ENCODE measurements at regions not wholly inside any gene's neighbourhood (a gene's known extent, or its start where the extent isn't known, plus 50 kb on each side); places are given as distances from the start of the nearest gene placed in this dataset.

- TF ChIP-seq ZNF532 (CRISPR knock-in tag; IDR thresholded peaks at IDR 0.05; ENCODE audit: borderline replicate concordance), result no peak
These were observed 98.2 kb upstream of the GSC start (continued) for GRCh38 chr14:94867946-94868771.

- no peak overlapping the region for H3K4me3 Mint-ChIP-seq
- H3K27me3 Mint-ChIP-seq (ENCODE audit: low read depth), result no peaks in the 10 kb centered on the region
- POLR2A ChIA-PET, result no interaction called here
These were observed 97.3 kb upstream of the GSC start for GRCh38 chr14:94867209-94867608.

More at GRCh38 chr14:94867209-94867608, 97.3 kb upstream of the GSC start:
- no peak for ATAC-seq
- CTCF ChIA-PET, result no interaction called here
- no peaks in the 10 kb centered on the region for H3K9me3 Mint-ChIP-seq
- H3K27ac Mint-ChIP-seq, result no peak overlapping the region; the same call in 1 of the 2 replicates
- TF ChIP-seq MYBL2 (CRISPR knock-in tag; IDR thresholded peaks at IDR 0.05), result no peak
- TF ChIP-seq, protein P1, sequence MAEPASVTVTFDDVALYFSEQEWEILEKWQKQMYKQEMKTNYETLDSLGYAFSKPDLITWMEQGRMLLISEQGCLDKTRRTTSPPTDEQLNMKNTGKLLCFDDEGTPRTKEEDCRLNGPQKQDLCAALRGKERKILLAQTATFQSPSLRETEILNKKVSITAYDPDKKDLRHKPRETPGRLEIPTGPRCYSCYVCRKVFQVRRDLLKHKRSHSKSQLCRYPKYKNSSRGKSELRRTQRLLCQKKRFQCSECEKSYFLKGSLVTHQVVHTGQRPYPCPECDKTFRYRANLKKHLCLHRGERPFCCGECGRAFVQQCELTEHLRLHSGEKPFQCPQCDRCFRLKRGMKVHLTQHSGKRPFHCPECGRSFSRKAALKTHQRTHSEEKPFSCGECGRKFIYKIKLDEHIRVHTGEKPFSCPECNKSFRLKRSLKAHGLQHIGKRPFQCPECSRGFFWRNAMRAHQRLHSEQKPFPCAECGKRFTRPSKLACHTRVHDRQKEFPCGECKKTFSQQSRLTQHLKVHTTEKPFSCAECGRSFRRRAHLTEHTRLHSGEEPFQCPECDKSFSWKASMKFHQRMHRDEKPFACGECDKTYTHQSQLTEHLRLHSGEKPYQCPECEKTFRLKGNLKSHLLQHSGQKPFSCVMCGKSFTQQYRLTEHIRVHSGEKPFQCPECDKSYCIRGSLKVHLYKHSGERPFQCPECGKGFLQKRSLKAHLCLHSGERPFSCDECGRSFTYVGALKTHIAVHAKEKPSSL (CRISPR knock-in tag; conservative IDR thresholded peaks at IDR 0.05), result no peak
- TF ChIP-seq, protein P2, sequence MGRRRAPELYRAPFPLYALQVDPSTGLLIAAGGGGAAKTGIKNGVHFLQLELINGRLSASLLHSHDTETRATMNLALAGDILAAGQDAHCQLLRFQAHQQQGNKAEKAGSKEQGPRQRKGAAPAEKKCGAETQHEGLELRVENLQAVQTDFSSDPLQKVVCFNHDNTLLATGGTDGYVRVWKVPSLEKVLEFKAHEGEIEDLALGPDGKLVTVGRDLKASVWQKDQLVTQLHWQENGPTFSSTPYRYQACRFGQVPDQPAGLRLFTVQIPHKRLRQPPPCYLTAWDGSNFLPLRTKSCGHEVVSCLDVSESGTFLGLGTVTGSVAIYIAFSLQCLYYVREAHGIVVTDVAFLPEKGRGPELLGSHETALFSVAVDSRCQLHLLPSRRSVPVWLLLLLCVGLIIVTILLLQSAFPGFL (CRISPR knock-in tag; IDR thresholded peaks at IDR 0.05; ENCODE audit: borderline replicate concordance), result no peak
- TF ChIP-seq, protein P3, sequence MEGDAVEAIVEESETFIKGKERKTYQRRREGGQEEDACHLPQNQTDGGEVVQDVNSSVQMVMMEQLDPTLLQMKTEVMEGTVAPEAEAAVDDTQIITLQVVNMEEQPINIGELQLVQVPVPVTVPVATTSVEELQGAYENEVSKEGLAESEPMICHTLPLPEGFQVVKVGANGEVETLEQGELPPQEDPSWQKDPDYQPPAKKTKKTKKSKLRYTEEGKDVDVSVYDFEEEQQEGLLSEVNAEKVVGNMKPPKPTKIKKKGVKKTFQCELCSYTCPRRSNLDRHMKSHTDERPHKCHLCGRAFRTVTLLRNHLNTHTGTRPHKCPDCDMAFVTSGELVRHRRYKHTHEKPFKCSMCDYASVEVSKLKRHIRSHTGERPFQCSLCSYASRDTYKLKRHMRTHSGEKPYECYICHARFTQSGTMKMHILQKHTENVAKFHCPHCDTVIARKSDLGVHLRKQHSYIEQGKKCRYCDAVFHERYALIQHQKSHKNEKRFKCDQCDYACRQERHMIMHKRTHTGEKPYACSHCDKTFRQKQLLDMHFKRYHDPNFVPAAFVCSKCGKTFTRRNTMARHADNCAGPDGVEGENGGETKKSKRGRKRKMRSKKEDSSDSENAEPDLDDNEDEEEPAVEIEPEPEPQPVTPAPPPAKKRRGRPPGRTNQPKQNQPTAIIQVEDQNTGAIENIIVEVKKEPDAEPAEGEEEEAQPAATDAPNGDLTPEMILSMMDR (IDR thresholded peaks at IDR 0.05), result no peak
- no peak for TF ChIP-seq CREB1 (CRISPR knock-in tag; IDR thresholded peaks at IDR 0.05)
- TF ChIP-seq ZNF317 (CRISPR knock-in tag; IDR thresholded peaks at IDR 0.05; ENCODE audit: borderline replicate concordance, low read depth), result no peak
- TF ChIP-seq, protein P4, sequence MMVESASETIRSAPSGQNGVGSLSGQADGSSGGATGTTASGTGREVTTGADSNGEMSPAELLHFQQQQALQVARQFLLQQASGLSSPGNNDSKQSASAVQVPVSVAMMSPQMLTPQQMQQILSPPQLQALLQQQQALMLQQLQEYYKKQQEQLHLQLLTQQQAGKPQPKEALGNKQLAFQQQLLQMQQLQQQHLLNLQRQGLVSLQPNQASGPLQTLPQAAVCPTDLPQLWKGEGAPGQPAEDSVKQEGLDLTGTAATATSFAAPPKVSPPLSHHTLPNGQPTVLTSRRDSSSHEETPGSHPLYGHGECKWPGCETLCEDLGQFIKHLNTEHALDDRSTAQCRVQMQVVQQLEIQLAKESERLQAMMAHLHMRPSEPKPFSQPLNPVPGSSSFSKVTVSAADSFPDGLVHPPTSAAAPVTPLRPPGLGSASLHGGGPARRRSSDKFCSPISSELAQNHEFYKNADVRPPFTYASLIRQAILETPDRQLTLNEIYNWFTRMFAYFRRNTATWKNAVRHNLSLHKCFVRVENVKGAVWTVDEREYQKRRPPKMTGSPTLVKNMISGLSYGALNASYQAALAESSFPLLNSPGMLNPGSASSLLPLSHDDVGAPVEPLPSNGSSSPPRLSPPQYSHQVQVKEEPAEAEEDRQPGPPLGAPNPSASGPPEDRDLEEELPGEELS (CRISPR knock-in tag; IDR thresholded peaks at IDR 0.05), result no peak
- no peak for TF ChIP-seq RORB (CRISPR knock-in tag; IDR thresholded peaks at IDR 0.05)
- no peak for TF ChIP-seq ESRRA (CRISPR knock-in tag; IDR thresholded peaks at IDR 0.05; ENCODE audit: borderline replicate concordance)
- TF ChIP-seq ZNF263 (CRISPR knock-in tag; IDR thresholded peaks at IDR 0.05; ENCODE audit: low read depth), result no peak
- TF ChIP-seq, protein P5, sequence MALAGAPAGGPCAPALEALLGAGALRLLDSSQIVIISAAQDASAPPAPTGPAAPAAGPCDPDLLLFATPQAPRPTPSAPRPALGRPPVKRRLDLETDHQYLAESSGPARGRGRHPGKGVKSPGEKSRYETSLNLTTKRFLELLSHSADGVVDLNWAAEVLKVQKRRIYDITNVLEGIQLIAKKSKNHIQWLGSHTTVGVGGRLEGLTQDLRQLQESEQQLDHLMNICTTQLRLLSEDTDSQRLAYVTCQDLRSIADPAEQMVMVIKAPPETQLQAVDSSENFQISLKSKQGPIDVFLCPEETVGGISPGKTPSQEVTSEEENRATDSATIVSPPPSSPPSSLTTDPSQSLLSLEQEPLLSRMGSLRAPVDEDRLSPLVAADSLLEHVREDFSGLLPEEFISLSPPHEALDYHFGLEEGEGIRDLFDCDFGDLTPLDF (CRISPR knock-in tag; IDR thresholded peaks at IDR 0.05), result no peak
- no peak for TF ChIP-seq TEAD1 (CRISPR knock-in tag; IDR thresholded peaks at IDR 0.05)
- DNase-seq (ENCODE audit: low spot score), result no peak
- no peaks in the 10 kb centered on the region for H3K36me3 Mint-ChIP-seq
- H3K4me1 Mint-ChIP-seq, result peaks cover 13% of the 10 kb centered on the region

Measured in WTC11 (cell line).